HG03039 (cell line): ENCODE measurements at regions not wholly inside any gene's neighbourhood (a gene's known extent, or its start where the extent isn't known, plus 50 kb on each side); places are given as distances from the start of the nearest gene placed in this dataset.
A peak's percentile ranks its signal among the peaks of the same experiment; 100 is the strongest.
"Not testable (repeated sequence)": the region's sequence is repeated elsewhere in the genome, so short reads cannot be mapped to it uniquely, and the experiment has no call there.

ENCODE experiments used
- ATAC-seq: cut with Tn5 transposase; IDR thresholded peaks from one replicate; pipeline ENCODE4 v1.9.1; 2021; ENCODE audit warnings: mild to moderate bottlenecking, moderate library complexity; ENCODE audit not compliant: unreplicated experiment

GRCh38 chr2:8142461-8142860 lies 539.4 kb upstream of the ID2 start:
- ATAC-seq = no peak

DNA sequence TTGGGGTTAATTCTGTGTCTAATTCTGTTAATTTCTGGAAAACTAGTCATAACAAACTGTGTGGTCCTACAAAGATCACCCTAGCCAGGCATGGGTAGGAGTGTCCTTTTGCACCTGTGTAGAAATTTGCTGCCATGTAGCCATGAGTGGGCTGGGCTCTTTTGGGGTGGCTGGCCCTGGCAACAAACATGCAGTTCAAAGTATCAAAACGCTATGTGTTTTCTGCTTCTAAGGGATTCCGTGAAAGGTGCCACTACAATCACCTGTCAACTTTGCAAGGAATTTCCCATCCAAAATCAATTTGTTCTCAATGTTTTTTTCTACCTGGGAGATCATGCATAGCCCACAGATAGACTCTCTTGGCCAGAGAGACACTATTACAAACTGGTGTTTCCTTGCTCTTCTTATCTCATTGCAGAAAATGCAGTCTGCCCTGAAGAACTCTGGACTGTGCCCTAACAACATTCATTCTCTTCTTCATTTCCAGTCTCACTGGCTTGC lies 537.7 kb upstream of the ID2 start:
- no peak for ATAC-seq

- no peak for ATAC-seq
These were observed 537.1 kb upstream of the ID2 start for GRCh38 chr2:8144785-8145184.

- not testable (repeated sequence) for ATAC-seq
These were observed 536.5 kb upstream of the ID2 start for GRCh38 chr2:8145375-8145774.

GRCh38 chr2:8146132-8147005 lies 535.5 kb upstream of the ID2 start:
- no peak for ATAC-seq

DNA sequence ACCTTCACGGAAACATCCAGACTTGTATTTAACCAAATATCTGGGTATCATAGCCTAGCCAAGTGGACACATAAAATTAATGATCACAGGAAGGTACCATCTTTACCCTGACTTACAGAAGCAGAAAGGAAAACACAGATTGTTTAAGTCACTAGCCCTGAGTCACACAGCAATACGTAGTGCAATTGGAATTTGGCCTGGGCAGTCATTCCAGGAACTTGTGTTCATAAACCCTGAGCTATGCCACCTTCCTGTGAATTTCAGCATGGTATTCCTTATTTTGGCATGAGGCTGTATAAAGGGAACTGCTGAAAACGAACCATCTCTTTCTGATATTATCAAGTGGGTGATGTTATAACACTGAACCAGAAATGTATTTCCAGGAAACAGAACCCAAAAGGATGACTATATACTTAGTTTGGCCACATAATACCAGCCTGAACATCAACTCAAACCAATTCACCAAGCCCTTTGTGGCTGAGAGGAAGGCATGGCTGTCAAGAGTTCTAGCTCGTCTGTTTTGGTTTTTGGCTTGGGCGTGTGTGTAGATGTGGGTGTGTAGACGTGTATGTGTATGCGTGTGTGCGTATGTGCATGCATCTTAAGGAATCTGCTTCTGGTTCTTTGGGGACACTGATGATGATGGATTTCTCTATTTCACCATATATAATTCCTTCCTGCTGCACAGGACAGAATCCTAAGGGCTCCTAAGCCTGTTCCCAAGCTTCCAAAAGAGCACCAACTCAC lies 533.4 kb upstream of the ID2 start:
- no peak for ATAC-seq

DNA sequence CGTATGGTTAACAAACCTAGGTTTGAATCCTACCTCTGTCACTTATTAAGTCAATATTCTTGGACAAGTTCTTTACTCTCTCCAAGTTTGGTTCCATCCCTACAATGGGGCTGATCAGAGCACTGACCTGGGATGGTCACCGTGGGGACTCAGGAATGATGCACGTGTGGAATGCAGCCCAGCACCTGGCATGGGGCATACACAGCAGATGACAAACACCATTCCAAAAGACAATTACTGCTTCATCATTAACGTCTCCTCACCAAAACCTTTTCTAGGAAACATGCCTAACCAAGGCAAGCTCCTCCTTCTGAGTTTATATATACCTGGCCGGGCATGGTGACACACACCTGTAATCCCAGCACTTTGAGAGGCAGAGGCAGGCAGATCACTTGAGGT lies 532.9 kb upstream of the ID2 start:
- no peak for ATAC-seq

DNA sequence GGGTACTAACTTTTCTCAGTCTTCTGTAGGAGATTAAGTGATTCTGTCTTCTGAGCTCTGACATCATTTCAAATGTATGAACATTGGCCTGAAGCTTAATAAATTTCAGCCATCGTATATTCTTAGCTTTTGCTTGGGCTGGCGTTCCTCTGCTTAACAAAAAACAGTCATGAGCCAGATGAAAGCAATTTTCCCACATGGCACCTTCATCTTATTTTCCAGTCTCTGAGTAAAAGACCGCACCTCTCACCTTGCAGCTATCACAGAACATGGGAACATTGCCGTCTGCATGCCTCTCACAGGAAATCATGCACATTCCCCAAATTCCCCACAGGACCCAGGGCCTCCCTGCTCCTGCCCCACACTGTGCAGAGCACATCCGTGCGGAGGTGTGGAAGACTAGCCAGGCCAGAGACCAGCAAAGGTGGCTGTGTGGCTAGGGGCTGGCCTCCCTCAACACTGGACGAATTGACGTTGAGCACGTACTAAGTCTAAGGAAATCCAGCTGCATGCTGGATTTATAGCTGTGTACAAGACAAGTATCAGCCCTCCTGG lies 531.8 kb upstream of the ID2 start:
- ATAC-seq = no peak

DNA sequence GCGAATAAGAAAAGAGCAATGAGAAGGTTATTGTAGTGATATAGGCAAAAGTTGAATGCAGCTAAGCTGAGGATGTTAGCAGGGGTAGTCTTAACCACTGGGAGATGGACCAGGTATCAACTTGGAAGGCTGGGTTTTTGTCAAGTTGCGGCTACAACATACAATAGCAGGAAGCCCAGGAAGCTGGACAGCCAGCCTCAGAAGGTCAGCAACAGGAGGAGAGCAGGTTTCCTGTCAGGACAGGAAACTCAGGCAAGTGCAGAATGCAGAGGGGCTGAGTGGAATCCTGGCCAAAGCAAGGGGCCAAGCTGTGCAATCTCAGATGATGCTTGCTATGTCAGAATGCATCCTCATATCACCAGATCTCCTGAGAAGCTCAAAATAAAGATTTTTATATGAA lies 530.0 kb upstream of the ID2 start:
- ATAC-seq = no peak

GRCh38 chr2:8152392-8153257 lies 529.2 kb upstream of the ID2 start:
- ATAC-seq = peak; percentile 96

GRCh38 chr2:8153258-8153718 lies 528.6 kb upstream of the ID2 start:
- no peak for ATAC-seq

DNA sequence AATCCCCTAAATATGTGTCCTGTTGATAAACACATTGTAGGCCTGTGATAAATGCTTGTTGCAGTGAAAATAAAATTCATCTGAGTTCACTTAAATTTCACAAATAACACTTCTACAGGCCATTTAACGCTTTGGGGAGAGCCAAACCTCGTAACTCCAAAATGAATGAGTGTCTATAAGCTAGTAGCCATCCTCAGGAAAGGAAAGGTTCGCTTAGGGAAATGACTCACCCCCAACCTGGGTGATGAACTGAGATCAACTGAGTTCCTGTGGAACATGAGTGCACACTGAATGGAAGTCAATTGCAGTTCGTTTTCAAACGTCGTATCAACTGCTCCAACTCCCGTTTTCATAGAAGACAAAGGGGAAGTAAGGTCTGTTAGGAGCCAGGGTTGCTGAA lies 527.6 kb upstream of the ID2 start:
- ATAC-seq = no peak

- ATAC-seq = no peak
These were observed 526.9 kb upstream of the ID2 start for GRCh38 chr2:8154936-8155335.

DNA sequence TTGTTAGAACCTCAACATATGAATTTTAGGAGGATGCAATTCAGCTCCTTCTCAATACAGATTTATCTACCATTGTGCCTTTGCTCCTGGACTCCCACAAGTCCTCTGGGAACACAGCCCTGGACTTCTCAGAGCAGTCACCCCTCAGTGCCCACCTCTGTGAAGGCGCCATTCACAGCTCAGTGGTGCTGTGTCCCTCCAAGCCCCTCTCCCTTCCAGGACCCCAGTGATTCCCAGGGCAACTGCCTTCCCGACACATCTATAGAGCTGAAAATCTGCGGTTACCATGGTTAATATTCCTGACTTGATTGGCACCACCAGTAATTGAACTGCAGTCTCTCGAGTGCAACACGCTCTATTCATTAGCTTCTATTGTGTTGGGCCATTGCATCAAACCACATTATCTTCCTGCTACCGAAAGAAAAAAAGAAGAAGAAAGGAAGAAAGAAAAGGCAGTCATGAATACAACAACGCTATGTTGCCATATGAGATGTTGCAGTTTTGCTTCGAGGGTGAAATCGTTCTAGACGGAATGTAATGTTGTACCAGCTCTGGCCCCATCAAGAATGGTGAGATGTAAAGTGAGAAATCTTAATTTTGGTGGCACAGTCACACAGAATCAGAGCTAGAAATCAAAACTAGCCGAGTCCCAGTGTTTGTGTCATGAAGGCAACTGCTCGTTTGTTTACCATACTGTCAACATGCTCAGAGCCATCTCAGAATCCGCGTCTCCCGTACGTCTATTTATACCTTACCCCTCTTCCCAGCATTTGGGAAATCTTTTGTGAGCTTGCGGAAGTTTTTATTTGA lies 524.0 kb upstream of the ID2 start:
- no peak for ATAC-seq

- ATAC-seq = no peak
These were observed 523.1 kb upstream of the ID2 start for GRCh38 chr2:8158711-8159110.

- no peak for ATAC-seq
These were observed 522.5 kb upstream of the ID2 start for GRCh38 chr2:8159211-8159965.

DNA sequence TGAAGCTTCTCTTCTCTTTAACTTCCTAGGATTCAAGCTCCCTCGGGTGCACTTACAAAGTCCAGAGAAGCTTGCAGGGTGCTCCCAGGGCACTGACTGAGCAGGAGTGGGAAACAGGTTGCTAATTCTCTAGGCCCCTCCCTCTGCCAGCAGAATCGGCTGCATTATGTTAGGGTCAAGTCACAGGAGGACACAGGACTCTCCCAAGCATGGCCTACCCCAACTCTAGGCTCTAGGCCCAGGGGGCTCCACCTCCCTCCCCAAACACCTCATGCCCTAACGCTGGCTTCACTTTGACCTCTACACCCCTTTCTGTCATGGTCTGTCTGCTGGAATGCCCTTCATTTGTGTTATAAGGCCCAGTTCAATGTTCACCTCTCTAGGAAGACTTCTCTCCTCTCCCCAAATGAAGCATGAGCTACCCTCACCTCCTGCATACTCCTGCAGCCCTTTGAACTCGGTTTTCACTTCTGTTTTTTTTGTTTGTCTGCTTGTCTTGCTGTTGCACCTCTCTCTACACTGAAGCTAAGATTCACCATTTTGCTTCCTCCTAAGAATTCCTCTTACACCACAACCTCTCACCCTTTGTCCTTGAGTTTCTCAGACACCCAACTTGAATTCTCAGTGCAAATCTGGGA lies 521.8 kb upstream of the ID2 start:
- ATAC-seq = no peak

DNA sequence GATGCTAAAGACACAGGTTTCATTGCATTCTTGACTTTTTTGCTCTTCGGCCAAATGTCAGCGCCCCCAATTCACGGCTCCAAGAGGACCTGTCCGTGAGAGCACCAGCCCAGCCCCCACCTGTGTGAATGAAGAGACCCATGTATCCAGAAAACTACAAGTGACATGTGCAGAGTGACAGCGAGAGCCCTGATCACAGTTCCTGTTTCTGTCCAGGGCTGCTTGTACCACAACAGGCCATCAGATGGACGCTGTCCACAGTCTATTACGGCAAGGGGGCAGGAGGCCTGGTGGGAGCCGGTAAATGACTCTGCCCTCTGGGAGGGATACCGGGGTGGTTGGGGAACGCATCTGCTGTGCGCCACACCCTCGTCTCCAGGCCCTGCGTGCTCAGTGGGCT lies 520.9 kb upstream of the ID2 start:
- ATAC-seq = no peak

DNA sequence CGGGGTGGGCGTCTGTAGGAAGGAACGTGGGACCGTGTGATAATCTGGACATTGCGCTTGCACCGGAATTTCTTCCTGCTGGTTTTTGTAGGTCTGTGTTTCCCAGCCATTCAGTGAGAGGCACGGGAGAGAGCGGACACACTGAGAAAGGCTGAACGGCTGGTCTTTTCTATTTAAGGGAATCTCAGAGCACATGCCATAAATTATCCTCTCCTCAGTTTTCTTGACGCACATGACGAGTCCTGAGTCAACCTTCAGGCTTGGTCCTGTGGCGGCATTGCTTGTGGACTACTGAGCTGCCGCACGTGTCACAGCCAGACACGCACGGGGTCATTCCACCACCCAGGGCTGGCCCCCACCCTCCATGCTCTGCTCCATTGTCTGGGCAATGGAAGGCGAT lies 519.3 kb upstream of the ID2 start:
- no peak for ATAC-seq
